B cell (primary cell): ENCODE measurements at regions not wholly inside any gene's neighbourhood (a gene's known extent, or its start where the extent isn't known, plus 50 kb on each side); places are given as distances from the start of the nearest gene placed in this dataset.

Source experiments
- ATAC-seq: fragments of 200-7000 bp; cut with Tn5 transposase; one replicate; pipeline ENCODE4 v1.10.0; 2021; ENCODE audit warnings: low read depth, mild to moderate bottlenecking, moderate number of reproducible peaks, moderate library complexity
- CTCF ChIA-PET: fragments of 350-600 bp; sonication (Branson Sonifier 250); formaldehyde crosslinking; loops from one replicate; lab custom pipeline; 2021; ENCODE audit warnings: antibody characterized with exemption, inconsistent platforms; lab: Charles Lee
- POLR2A ChIA-PET: fragments of 350-600 bp; sonication (Branson Sonifier 250); formaldehyde crosslinking; loops from one replicate; lab custom pipeline; 2021; ENCODE audit warnings: antibody characterized with exemption; lab: Charles Lee
- DNase-seq: peaks from one replicate; pipeline ENCODE4 v3.0.0; 2013
- H2AFZ ChIP-seq: 2 replicates; pipeline ENCODE4 v1.6.1; 2012; ENCODE audit warnings: mild to moderate bottlenecking, low read depth, low read length; ENCODE audit not compliant: insufficient read depth, poor library complexity, severe bottlenecking
- H3K27ac ChIP-seq, 2 donors: 1 replicate in 1 of 2; 2 replicates in 1 of 2; pipeline ENCODE4 v1.5.1; 2012 to 2013; ENCODE audit warnings: low read length in 2 of 2, mild to moderate bottlenecking in 2 of 2, moderate library complexity in 1 of 2
- H3K27me3 ChIP-seq, 4 experiments: fragments of 200-600 bp in 1 of 4; sonication (generic) in 1 of 4; replicated peaks in 1 of 4; 1 replicate in 2 of 4; 2 replicates in 2 of 4; pipeline versions ENCODE4 v1.6.1 to v1.7.0; 2013 to 2016; ENCODE audit warnings: low read length in 3 of 4, mild to moderate bottlenecking in 2 of 4, mixed read lengths in 1 of 4, moderate library complexity in 1 of 4; ENCODE audit not compliant: insufficient read depth in 4 of 4, control insufficient read depth in 3 of 4; ENCODE audit errors: control extremely low read depth in 1 of 4
- H3K36me3 ChIP-seq, 2 experiments: replicated peaks in 1 of 2; 1 replicate in 1 of 2; 2 replicates in 1 of 2; pipeline versions ENCODE4 v1.6.1 to v1.7.1; 2013; ENCODE audit warnings: low read length in 1 of 2; ENCODE audit not compliant: insufficient read depth in 2 of 2, control insufficient read depth in 1 of 2; ENCODE audit errors: control extremely low read depth in 1 of 2, extremely low read depth in 1 of 2
- H3K4me1 ChIP-seq, 2 donors: fragments of 200-600 bp in 1 of 2; sonication (generic) in 1 of 2; 1 replicate in 1 of 2; 2 replicates in 1 of 2; pipeline versions ENCODE4 v1.5.1 to v1.6.1; 2013 to 2017; ENCODE audit warnings: low read length in 2 of 2; ENCODE audit not compliant: control insufficient read depth in 2 of 2, insufficient read depth in 2 of 2
- H3K4me2 ChIP-seq: replicated peaks from 2 replicates; pipeline ENCODE3; 2012; ENCODE audit warnings: mild to moderate bottlenecking, low read depth, low read length; ENCODE audit not compliant: poor library complexity, severe bottlenecking
- H3K4me3 ChIP-seq, 5 experiments: fragments of 200-600 bp in 1 of 5; sonication (generic) in 1 of 5; 1 replicate in 3 of 5; 2 replicates in 2 of 5; pipeline versions ENCODE4 v1.5.1 to v1.7.0; 2011 to 2016; ENCODE audit warnings: low read length in 4 of 5, mild to moderate bottlenecking in 4 of 5, low read depth in 2 of 5, control low read depth in 1 of 5, moderate library complexity in 1 of 5; ENCODE audit not compliant: insufficient read depth in 1 of 5; ENCODE audit errors: control extremely low read depth in 1 of 5, extremely low read depth in 1 of 5
- H3K79me2 ChIP-seq: fragments of 200-600 bp; sonication (generic); one replicate; pipeline ENCODE4 v1.6.0; 2016; ENCODE audit warnings: low read length; ENCODE audit not compliant: control insufficient read depth, insufficient read depth
- H3K9ac ChIP-seq: fragments of 200-600 bp; sonication (generic); 2 replicates; pipeline ENCODE4 v1.6.1; 2017; ENCODE audit warnings: mild to moderate bottlenecking, low read length, moderate library complexity
- H3K9me3 ChIP-seq, 3 donors: one replicate each; pipeline versions ENCODE4 v1.6.1 to v1.7.1; 2013; ENCODE audit warnings: low read length in 2 of 3; ENCODE audit not compliant: control insufficient read depth in 2 of 3, insufficient read depth in 1 of 3; ENCODE audit errors: control extremely low read depth in 1 of 3
- H4K20me1 ChIP-seq: 2 replicates; pipeline ENCODE4 v1.6.0; 2012; ENCODE audit warnings: mild to moderate bottlenecking, low read length; ENCODE audit not compliant: insufficient read depth, control insufficient read depth, poor library complexity, severe bottlenecking
- H3K27ac Mint-ChIP-seq: one replicate; pipeline ENCODE4 v1.8.0; 2021; ENCODE audit warnings: mixed read lengths
- H3K27me3 Mint-ChIP-seq: one replicate; pipeline ENCODE4 v1.8.0; 2021; ENCODE audit warnings: mixed read lengths
- H3K4me1 Mint-ChIP-seq: one replicate; pipeline ENCODE4 v1.8.0; 2021; ENCODE audit warnings: mixed read lengths
- H3K4me3 Mint-ChIP-seq: one replicate; pipeline ENCODE4 v1.8.0; 2021; ENCODE audit warnings: mixed read lengths
- H3K9me3 Mint-ChIP-seq: one replicate; pipeline ENCODE4 v1.8.0; 2022; ENCODE audit warnings: mixed read lengths; ENCODE audit not compliant: insufficient read depth
- EZH2 ChIP-seq: IDR thresholded peaks from 2 replicates; pipeline ENCODE4 v1.6.1; 2012; ENCODE audit warnings: borderline replicate concordance, low read depth, mild to moderate bottlenecking, moderate library complexity, low read length; ENCODE audit not compliant: insufficient read depth, poor library complexity, severe bottlenecking
- WGBS: methylation state at CpG from one replicate; pipeline ENCODE4 v1.1.5; 2013; ENCODE audit warnings: missing lambda C conversion rate; ENCODE audit not compliant: insufficient coverage; 5-methylcytosine and 5-hydroxymethylcytosine counted together
- intact Hi-C: fragments of 100-400 bp; cut with micrococcal nuclease; formaldehyde crosslinking; loops from one replicate; pipeline ENCODE4 v1.10.0; 2022
- TF ChIP-seq, protein P1 (sequence below): fragments of 200-600 bp; IDR thresholded peaks from one replicate; pipeline ENCODE4 v1.8.0; 2022; ENCODE audit warnings: antibody characterized with exemption, mild to moderate bottlenecking

DNA sequence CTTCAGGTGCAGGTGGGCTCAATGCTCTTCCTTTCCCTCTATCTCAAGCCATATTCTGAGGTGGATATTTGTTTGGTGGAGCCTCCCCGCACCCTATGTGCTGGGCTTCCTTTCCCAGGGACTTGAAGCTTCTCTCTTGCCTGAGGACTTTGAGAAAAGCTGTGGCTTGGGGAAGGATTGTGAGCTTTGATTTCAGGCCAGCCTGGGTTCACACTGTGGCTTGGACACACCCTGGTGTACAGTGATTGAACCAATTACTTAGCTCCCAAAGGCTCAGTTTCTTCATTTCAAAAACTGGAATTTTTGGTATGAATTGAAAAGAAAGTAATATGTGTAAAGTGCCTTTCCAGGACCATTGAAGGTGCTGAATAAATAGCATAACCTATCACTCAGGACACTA, 224.5 kb upstream of the GLI3 start:
- ATAC-seq (no peak), DNase-seq (no peak)
- no peak overlapping the region for H3K27ac ChIP-seq
- Mint-ChIP-seq H3K9me3 (peaks cover 3% of the 10 kb centered on the region), H3K4me3 (no peak overlapping the region), H3K27me3 (peaks cover 2% of the 10 kb centered on the region), H3K4me1 (no peaks in the 10 kb centered on the region), H3K27ac (no peak overlapping the region)
- no peak overlapping the region for H3K4me2 ChIP-seq
- ChIA-PET POLR2A (no interaction called here), CTCF (no interaction called here)
- H3K4me3 ChIP-seq = no peak overlapping the region
- no peaks in the 10 kb centered on the region for H3K79me2 ChIP-seq
- no peaks in the 10 kb centered on the region for H4K20me1 ChIP-seq
- no peaks in the 10 kb centered on the region for H3K36me3 ChIP-seq
- peaks cover 0 to 7% (median 2%) of the 10 kb centered on the region in 3 donors for H3K9me3 ChIP-seq
- no peaks in the 10 kb centered on the region for H3K27me3 ChIP-seq
- no CpG with 5 or more reads among the region's 1 CpG for WGBS
- TF ChIP-seq, protein P1, sequence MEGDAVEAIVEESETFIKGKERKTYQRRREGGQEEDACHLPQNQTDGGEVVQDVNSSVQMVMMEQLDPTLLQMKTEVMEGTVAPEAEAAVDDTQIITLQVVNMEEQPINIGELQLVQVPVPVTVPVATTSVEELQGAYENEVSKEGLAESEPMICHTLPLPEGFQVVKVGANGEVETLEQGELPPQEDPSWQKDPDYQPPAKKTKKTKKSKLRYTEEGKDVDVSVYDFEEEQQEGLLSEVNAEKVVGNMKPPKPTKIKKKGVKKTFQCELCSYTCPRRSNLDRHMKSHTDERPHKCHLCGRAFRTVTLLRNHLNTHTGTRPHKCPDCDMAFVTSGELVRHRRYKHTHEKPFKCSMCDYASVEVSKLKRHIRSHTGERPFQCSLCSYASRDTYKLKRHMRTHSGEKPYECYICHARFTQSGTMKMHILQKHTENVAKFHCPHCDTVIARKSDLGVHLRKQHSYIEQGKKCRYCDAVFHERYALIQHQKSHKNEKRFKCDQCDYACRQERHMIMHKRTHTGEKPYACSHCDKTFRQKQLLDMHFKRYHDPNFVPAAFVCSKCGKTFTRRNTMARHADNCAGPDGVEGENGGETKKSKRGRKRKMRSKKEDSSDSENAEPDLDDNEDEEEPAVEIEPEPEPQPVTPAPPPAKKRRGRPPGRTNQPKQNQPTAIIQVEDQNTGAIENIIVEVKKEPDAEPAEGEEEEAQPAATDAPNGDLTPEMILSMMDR = no peak
- TF ChIP-seq EZH2 = no peak
- intact Hi-C loops = no loop called here
- no peak overlapping the region for H3K9ac ChIP-seq
- H2AFZ ChIP-seq = no peak overlapping the region
- no peaks in the 10 kb centered on the region for H3K4me1 ChIP-seq

DNA sequence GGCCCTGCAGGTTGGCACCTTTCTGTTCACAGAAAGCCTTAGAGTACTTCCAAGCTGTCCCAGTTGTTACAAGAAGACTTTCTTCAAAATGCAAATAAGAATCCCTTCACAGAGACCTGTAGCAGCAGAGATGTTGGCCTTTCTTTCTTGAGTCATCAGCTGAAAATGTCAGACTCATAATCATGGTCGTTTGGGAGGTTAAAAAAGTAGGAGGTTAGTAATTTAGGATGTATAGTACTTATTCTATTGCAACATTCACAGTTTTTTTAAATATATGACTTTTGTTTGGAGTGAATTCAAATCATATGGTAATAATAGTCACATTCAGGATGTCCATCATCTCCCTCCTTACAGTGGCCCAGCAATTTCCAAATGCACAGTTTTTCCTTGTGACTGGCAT, 223.9 kb upstream of the GLI3 start:
- TF ChIP-seq, protein P1 = no peak
- TF ChIP-seq EZH2 = no peak
- CTCF ChIA-PET = no interaction called here

More for the DNA sequence above, 223.9 kb upstream of the GLI3 start:
- no peak overlapping the region for H2AFZ ChIP-seq
- ATAC-seq = no peak
- Mint-ChIP-seq H3K4me3 (no peak overlapping the region), H3K27me3 (peaks cover 2% of the 10 kb centered on the region), H3K27ac (no peak overlapping the region), H3K9me3 (peaks cover 3% of the 10 kb centered on the region), H3K4me1 (no peaks in the 10 kb centered on the region)
- H3K27me3 ChIP-seq = no peaks in the 10 kb centered on the region
- POLR2A ChIA-PET = no interaction called here
- no peaks in the 10 kb centered on the region for H3K79me2 ChIP-seq
- H3K36me3 ChIP-seq = no peaks in the 10 kb centered on the region
- no peak overlapping the region for H3K4me2 ChIP-seq
- WGBS = no CpG with 5 or more reads among the region's 1 CpG
- H3K4me1 ChIP-seq = no peaks in the 10 kb centered on the region
- peaks cover 0 to 4% (median 2%) of the 10 kb centered on the region in 3 donors for H3K9me3 ChIP-seq
- H4K20me1 ChIP-seq = no peaks in the 10 kb centered on the region
- no peak overlapping the region for H3K4me3 ChIP-seq
- no peak for DNase-seq
- H3K27ac ChIP-seq = no peak overlapping the region
- H3K9ac ChIP-seq = no peak overlapping the region
- intact Hi-C loops = no loop called here
